ENCODE measurements at regions not wholly inside any gene's neighbourhood (a gene's known extent, or its start where the extent isn't known, plus 50 kb on each side); places are given as distances from the start of the nearest gene placed in this dataset.

DNA sequence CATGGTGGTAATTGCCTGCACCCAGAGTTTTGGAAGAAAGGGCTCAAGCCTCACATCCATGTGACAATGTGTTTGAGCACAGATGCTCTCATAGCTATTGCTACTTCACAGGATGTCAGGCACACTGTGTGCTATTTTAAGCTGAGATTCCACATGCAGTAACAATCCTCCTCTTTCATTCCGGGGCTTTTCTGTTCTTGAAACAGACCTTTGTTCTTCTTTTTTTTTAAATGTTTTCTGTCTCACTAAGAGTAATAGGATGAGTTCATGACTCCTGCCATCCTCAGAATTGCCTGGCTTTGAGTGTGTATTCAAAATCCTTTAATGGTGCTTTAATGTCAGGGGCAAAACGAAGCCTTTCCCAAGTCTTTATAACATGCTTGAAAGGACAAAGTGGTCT, 198.9 kb downstream of the ABCC12 start:
- TF ChIP-seq, protein P1, sequence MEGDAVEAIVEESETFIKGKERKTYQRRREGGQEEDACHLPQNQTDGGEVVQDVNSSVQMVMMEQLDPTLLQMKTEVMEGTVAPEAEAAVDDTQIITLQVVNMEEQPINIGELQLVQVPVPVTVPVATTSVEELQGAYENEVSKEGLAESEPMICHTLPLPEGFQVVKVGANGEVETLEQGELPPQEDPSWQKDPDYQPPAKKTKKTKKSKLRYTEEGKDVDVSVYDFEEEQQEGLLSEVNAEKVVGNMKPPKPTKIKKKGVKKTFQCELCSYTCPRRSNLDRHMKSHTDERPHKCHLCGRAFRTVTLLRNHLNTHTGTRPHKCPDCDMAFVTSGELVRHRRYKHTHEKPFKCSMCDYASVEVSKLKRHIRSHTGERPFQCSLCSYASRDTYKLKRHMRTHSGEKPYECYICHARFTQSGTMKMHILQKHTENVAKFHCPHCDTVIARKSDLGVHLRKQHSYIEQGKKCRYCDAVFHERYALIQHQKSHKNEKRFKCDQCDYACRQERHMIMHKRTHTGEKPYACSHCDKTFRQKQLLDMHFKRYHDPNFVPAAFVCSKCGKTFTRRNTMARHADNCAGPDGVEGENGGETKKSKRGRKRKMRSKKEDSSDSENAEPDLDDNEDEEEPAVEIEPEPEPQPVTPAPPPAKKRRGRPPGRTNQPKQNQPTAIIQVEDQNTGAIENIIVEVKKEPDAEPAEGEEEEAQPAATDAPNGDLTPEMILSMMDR (IDR thresholded peaks at IDR 0.05) = no peak
- TF ChIP-seq POLR2A (IDR thresholded peaks at IDR 0.05) = no peak
